ENCODE measurements at regions not wholly inside any gene's neighbourhood (a gene's known extent, or its start where the extent isn't known, plus 50 kb on each side); places are given as distances from the start of the nearest gene placed in this dataset.
"Not testable (repeated sequence)": the region's sequence is repeated elsewhere in the genome, so short reads cannot be mapped to it uniquely, and the experiment has no call there.

DNA sequence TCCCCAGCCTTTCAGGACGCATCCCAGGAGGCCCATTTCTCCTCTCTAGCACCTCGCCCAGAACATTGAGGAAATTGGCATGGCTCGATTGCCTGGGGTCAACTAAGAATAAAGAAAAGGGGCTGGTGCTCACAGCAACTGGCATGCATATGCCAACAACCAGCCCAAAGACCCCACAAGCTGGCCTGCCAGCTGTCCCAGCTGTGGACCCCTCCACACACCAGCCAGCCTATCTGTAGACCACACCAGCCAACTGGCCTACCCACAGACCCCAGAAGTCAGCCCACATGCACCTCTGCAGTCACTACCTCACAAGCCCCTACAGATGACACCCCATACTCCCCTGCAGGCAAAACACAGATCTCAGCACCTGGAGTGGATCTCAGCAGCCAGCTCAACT lies 123.8 kb upstream of the ID2 start:
- TF ChIP-seq, protein P1, sequence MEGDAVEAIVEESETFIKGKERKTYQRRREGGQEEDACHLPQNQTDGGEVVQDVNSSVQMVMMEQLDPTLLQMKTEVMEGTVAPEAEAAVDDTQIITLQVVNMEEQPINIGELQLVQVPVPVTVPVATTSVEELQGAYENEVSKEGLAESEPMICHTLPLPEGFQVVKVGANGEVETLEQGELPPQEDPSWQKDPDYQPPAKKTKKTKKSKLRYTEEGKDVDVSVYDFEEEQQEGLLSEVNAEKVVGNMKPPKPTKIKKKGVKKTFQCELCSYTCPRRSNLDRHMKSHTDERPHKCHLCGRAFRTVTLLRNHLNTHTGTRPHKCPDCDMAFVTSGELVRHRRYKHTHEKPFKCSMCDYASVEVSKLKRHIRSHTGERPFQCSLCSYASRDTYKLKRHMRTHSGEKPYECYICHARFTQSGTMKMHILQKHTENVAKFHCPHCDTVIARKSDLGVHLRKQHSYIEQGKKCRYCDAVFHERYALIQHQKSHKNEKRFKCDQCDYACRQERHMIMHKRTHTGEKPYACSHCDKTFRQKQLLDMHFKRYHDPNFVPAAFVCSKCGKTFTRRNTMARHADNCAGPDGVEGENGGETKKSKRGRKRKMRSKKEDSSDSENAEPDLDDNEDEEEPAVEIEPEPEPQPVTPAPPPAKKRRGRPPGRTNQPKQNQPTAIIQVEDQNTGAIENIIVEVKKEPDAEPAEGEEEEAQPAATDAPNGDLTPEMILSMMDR (IDR thresholded peaks at IDR 0.05; ENCODE audit: control extremely low read depth, extremely low read depth, low read depth, missing control alignments), result no peak
- no peak for DNase-seq (ENCODE audit: extremely low spot score)
- POLR2A ChIA-PET, result no interaction called here
- CTCF ChIA-PET, result no interaction called here

DNA sequence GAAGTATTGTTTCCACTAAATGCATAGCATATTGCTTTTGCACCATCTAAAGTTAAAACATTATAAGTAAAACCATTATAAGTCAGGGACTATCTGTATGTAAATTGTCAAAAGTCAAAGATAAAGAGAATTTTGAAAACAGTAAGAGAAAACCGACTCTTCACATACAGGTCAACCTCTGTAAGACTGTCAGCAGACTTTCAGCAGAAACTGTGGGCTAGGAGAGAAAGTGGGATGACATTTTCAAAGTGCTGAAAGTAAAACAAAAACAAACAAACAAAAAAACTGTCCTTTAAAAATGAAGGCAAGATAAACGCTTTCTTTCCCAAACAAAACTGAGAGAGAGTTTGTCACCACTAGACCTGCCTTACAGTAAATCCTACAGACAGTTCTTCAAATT lies 122.9 kb upstream of the ID2 start:
- DNase-seq (ENCODE audit: extremely low spot score), result no peak
- TF ChIP-seq, protein P1 (IDR thresholded peaks at IDR 0.05; ENCODE audit: control extremely low read depth, extremely low read depth, low read depth, missing control alignments), result no peak
- POLR2A ChIA-PET, result no interaction called here
- CTCF ChIA-PET, result interaction anchor here (1.6 kb wide), 1 partner anchor 23 kb away, joined by 5 read pairs; no protein-coding TSS in a partner anchor

DNA sequence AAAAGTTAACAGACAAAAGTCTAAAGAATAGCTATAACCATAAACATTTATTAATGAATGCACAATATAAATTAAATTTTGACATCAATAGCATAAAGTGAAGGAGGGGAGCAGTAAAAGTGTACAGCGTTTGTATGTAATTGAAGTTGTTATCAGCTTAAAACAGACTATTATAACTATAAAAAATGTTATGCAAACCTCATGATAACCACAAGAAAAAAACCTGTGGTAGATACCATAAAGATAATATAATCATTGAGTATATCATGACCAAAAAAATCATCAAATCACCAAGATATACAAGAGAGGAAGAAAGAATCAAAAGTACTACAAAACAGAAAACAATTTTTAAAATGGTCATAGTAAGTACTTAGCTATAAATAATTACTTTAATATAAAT lies 122.1 kb upstream of the ID2 start:
- ChIA-PET CTCF (interaction anchor here (1.1 to 1.6 kb wide), 4 partner anchors 12 to 127 kb away, joined by 4 to 5 read pairs (median 4); no protein-coding TSS in a partner anchor), POLR2A (no interaction called here)
- TF ChIP-seq, protein P1 (IDR thresholded peaks at IDR 0.05; ENCODE audit: control extremely low read depth, extremely low read depth, low read depth, missing control alignments), result no peak
- no peak for DNase-seq (ENCODE audit: extremely low spot score)

DNA sequence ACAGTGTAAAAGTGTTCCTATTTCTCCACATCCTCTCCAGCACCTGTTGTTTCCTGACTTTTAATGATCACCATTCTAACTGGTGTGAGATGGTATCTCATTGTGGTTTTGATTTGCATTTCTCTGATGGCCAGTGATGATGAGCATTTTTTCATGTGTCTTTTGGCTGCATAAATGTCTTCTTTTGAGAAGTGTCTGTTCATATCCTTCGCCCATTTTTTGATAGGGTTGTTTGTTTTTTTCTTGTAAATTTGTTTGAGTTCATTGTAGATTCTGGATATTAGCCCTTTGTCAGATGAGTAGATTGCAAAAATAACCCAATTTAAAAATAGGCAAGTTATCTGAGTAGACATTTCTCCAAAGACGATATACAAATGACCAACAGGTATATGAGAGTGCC lies 120.2 kb upstream of the ID2 start:
- DNase-seq (ENCODE audit: extremely low spot score); POLR2A ChIA-PET; CTCF ChIA-PET: not testable (repeated sequence)

DNA sequence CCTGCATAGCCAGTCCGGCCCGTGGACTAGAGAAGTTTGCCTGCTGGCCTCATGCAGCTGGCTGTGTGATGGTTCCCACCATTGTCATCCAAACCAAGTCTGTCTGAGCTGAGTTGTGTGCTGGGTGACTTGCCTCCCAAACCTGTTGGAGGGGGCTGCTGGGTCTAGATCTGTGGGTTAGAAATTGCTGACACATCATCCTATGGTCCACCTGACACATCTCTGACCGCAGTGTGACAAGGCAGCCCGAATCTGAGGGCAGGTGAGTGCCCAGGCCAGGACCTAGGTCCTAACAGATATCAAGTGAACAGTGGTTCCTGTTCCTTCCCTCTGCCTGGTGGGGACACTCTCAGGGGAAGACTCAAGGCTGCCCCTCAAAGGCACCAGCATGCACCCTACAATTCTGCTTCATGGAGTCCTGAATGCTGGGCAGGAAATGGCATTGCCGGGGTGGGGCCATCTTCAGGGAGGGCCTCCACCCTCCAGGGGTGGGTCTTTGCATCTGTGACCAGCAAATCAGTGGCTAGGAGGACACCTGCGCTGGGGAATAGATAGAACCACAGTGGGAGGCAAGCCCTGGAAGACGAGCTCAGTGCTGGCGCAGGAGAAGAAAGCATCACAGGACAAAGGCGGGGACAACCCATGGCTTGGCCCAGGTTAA lies 117.9 kb upstream of the ID2 start:
- POLR2A ChIA-PET, result no interaction called here
- TF ChIP-seq, protein P1 (IDR thresholded peaks at IDR 0.05; ENCODE audit: control extremely low read depth, extremely low read depth, low read depth, missing control alignments), result no peak
- no peak for DNase-seq (ENCODE audit: extremely low spot score)
- CTCF ChIA-PET, result interaction anchor here (1.0 to 1.9 kb wide), 3 partner anchors 13 to 45 kb away, joined by 3 to 4 read pairs (median 4); no protein-coding TSS in a partner anchor

DNA sequence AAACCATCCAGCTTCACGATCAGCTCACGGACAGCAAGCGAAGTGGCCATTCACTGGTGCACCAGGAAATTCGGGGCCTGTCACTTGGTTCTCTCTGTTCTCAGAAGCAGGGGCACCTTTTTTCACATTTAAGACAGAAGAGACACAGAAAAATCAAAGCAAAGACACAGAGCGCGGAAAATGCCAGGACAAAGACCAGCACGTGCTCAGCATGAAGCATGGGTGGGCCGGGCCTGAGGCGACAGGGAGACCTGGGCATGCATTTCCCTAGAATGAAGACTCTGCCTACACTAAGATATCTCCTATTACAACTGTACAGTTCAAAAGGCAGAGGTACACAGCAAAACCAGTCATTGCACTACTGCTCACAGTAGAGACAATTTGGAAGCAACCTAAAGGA lies 117.4 kb upstream of the ID2 start:
- POLR2A ChIA-PET, result no interaction called here
- CTCF ChIA-PET, result interaction anchor here (1.4 to 1.9 kb wide), 2 partner anchors 22 to 45 kb away, joined by 4 read pairs; no protein-coding TSS in a partner anchor
- TF ChIP-seq, protein P1 (IDR thresholded peaks at IDR 0.05; ENCODE audit: control extremely low read depth, extremely low read depth, low read depth, missing control alignments), result no peak
- no peak for DNase-seq (ENCODE audit: extremely low spot score)

DNA sequence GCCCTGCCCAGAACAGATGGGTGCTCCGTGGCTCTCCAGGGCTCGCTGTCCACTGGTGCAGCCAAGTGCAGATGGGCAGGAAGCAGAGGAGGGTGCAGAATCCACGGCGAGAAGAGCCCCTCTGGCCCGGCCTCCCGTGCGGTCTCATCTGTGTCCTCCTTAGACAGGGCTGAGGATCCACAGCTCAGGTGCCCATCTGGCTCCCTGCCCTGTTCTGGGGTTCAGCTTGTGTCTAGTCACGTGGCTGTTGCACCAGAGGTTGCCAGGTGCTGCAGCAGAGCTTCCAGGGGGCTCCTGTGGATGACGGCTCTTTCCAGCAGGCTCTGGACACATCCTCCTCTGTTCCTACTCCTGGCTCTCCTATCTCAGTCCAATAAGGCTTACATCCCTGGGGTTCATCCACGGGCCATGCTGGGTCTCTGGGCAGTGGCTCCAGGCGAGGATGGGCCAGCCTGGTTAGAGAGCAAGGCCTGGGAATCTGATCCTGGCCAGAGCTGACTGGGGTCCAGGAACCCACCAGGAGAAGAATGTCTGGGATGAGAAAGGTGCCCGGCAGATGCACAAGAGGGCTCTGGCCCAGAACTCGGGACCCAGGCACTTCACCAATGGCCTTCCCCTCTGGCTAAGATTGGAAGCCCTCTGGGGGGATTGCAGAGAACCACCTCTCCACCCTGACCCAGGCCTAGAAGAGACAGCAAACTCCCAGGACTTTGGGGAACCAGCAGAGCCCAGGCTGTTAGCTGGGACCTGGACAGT lies 116.3 kb upstream of the ID2 start:
- POLR2A ChIA-PET, result interaction anchor here (1.2 kb wide), 1 partner anchor 116 kb away, joined by 3 read pairs; no protein-coding TSS in a partner anchor
- TF ChIP-seq, protein P1 (IDR thresholded peaks at IDR 0.05; ENCODE audit: control extremely low read depth, extremely low read depth, low read depth, missing control alignments), result no peak
- DNase-seq (ENCODE audit: extremely low spot score), result no peak
- CTCF ChIA-PET, result interaction anchor here (1.1 to 1.9 kb wide), 2 partner anchors 9 to 21 kb away, joined by 4 to 5 read pairs; no protein-coding TSS in a partner anchor
